NCI-H748 treated with DMSO at 0.1 percent for 48 hours (cell line): ENCODE measurements at regions not wholly inside any gene's neighbourhood (a gene's known extent, or its start where the extent isn't known, plus 50 kb on each side); places are given as distances from the start of the nearest gene placed in this dataset.
"Not testable (repeated sequence)": the region's sequence is repeated elsewhere in the genome, so short reads cannot be mapped to it uniquely, and the experiment has no call there.

Experiments
- DNase-seq: peaks from one replicate; lab custom pipeline; 2025; lab: John Stamatoyannopoulos, UW

- DNase-seq = no peak
These were observed 348.6 kb upstream of the KCNH7 start for GRCh38 chr2:163187119-163187518.

GRCh38 chr2:163185160-163185559, 346.6 kb upstream of the KCNH7 start:
- DNase-seq = no peak

DNA sequence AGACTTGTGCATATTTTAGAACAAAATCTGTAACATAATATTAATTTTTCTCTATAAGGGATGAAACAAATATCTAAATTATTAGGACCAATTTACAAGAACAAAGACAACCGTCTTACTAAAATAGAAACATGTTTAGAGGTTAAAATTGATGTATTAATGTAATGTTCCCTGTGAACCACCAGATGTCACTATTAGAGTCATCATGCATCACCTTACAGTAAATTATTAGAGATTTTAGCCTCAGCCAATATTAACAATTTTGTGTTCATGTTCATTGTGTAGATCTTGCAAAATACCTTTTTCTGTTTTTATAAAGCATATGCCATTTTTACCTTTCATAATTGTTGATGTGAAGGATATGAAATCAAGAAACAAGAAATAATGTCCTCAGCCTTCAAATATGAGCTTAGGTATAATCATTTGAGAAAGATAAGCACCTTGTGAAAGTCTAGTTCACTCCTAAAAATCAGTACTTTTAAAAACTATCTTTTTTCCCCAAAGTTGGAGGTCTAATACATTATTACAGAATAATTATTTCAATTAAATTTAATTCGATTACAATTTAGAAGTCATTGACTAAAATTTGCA, 344.3 kb upstream of the KCNH7 start:
- DNase-seq = peak; percentile 46

- no peak for DNase-seq
These were observed 339.0 kb upstream of the KCNH7 start for GRCh38 chr2:163177592-163177991.

DNA sequence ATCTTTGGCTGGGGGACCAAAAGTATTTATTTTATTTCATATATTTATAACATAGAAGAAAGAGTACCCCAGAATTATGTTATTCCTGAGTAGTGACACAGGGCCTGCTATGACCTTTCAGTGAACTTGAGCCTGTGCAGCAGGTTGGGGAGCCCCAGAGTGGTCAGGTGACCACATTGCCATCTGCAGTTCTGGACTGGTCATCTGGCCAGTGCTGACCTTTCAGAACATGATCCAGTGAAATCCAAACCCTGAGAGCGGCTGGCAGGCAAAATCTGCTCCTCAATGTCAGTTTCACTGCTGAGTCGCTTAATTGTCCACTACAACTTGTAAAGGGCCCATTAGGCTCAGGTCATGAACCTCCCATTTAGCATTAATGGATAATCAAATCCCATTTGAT, 336.7 kb upstream of the KCNH7 start:
- DNase-seq = no peak

DNA sequence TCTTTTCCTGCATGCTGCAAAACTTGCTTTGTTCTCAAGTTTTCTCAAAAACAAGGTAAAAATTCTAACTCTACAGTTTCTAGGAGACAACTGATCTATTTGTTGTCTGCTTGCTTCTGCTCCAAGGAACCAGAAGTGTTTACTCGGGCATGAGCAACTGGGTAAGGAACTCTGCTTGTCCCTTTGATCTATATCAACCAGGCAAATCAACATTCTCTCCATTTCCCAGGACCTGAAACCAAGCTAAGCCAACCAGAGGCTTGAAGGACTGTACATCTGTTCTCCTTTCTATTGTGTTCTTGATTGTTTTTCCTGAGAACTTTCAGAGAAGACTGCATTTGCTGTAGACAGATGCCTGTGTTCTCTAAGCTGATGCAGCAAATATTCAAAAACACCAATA, 335.0 kb upstream of the KCNH7 start:
- no peak for DNase-seq

- no peak for DNase-seq
These were observed 333.4 kb upstream of the KCNH7 start for GRCh38 chr2:163171786-163172530.

GRCh38 chr2:163157891-163158496, 319.4 kb upstream of the KCNH7 start:
- DNase-seq = no peak

- DNase-seq = no peak
These were observed 318.8 kb upstream of the KCNH7 start for GRCh38 chr2:163157411-163157810.

- DNase-seq = no peak
These were observed 317.4 kb upstream of the KCNH7 start for GRCh38 chr2:163155925-163156324.

DNA sequence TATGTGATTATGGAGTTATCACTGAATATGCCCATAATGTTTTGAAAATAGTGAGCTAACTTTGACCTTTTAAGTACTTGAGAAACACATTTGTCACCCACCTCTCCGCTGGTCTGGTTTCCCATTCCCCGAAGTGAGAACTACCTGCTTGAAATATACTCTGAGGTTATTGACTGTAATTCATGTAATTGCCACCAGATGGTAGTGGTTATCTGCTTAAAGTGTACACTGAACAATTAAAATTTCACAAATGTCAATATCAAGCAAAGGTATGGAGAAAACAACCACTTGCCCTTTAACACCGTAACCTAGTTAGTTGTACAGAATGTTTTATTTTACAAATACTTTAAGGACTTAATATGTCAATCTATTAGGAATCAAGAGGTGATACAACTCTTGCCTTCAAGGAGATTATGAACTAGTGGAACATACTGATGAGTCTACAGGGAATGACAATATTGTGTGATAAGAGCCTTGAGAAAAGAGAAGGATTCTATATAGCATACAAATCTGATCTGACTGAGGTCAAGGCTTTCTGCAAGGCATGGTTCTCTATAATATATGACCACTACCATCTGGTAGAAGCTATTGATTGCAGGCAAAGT, 316.8 kb upstream of the KCNH7 start:
- DNase-seq = peak; percentile 78

DNA sequence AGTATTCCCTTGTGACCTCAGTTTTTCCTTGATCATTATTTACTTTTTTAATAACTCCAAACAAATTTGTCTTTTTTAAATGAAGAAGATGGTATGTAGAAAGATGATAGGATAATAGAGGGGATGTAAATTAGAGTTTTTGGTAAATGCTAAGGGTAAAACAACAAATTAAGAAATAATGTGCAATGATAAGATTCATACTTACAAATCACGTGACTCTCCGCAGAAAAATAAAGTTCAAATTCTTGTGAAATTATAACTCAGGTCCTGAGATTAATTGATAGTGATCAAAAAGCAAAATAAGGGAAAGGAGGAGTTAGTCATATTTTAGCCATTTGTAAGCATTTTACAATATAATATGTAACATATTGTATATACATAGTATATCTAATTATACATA, 304.1 kb upstream of the KCNH7 start:
- no peak for DNase-seq

- DNase-seq = no peak
These were observed 300.4 kb upstream of the KCNH7 start for GRCh38 chr2:163138947-163139346.

DNA sequence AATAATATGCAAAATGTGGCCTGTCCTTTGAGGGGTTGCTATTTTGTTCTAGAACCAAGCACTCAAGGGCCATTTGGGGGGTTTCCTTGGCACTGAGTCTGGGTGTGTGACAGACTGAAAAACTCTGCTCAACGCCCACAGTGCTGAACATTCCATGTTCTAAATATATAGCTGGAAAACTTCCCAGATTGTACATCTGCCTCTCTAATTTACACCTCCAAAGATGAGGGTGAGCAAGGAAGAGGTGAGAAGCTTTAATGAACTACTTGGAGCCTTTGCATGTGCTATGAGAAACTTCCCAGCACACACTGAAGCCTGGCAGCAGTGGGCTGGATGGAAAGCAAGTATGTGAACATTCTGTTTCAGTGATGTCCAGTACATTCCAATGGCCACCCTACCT, 296.7 kb upstream of the KCNH7 start:
- DNase-seq = no peak

- DNase-seq = no peak
These were observed 295.0 kb upstream of the KCNH7 start for GRCh38 chr2:163133602-163134001.

DNA sequence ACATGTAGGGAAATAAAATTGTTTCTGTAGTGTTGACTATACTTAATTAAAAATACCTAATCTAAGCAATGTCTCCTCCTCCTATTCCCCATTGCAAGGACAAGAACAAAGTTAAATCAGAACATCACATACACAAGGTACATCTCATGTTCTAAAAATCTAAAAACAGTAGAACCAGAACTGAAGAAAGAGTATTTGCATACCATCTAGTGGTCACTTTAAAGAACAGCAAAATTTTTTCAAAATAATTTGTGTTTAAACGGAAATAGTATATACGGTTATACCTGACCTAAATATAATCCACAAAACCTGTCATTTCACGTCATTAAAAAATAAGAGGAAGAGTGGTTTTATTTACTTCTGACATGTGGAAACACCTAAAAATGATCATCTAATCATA, 294.3 kb upstream of the KCNH7 start:
- peak; percentile 71 for DNase-seq

- not testable (repeated sequence) for DNase-seq
These were observed 293.6 kb upstream of the KCNH7 start for GRCh38 chr2:163132207-163132606.

DNA sequence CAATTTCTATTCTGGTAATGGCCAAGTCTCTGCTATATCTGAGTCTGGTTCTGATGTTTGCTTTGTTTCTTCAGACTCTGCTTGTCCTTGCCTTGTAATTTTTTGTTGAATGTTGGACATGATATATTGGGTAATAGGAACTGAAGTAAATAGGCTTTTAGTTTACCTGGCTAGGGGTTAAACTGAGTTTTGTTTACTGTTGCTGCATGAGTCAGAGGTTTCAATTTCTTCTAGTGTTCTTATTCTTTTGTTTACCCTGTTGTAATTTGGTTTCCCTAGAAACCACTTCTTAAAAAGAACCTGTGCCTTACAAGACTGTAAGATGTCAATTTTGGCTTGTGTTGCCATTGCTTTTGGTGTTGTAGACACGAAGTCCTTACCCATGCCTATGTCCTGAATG, 285.0 kb upstream of the KCNH7 start:
- DNase-seq = no peak

GRCh38 chr2:163122257-163122656, 283.7 kb upstream of the KCNH7 start:
- DNase-seq = no peak

DNA sequence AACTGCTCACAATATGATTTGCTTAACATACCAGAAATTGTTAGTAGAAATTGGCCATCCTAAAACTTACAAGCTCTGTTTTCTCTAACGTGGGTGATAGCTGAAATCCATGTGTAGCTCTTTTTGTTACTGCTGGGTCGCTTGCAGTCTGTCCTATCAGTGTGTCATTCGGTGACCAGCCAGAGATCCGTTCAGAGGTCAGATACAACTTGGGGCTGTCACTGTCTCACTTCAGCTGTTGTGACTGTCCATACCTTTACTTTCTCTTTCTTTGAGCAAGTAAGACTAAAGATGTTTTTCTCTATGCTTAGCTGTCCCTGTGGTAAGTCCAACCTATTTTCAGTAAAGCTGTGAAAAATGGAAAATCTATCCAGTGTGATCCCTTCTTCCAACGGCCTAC, 282.9 kb upstream of the KCNH7 start:
- DNase-seq = no peak

GRCh38 chr2:163119966-163120365, 281.4 kb upstream of the KCNH7 start:
- DNase-seq = no peak

GRCh38 chr2:163086940-163087339, 248.4 kb upstream of the KCNH7 start:
- no peak for DNase-seq

- DNase-seq = not testable (repeated sequence)
These were observed 246.9 kb upstream of the KCNH7 start for GRCh38 chr2:163085366-163086024.
